OCI-LY7 (cell line): ENCODE measurements at regions not wholly inside any gene's neighbourhood (a gene's known extent, or its start where the extent isn't known, plus 50 kb on each side); places are given as distances from the start of the nearest gene placed in this dataset.

ENCODE experiments used
- CTCF ChIP-seq: fragments of 200-600 bp; sonication (generic); conservative IDR thresholded peaks from 2 replicates; pipeline ENCODE4 v1.5.1; 2014; ENCODE audit warnings: mild to moderate bottlenecking, antibody characterized with exemption, low read length, moderate library complexity, mixed read lengths
- EZH2phosphoT487 ChIP-seq: fragments of 200-600 bp; sonication (generic); IDR thresholded peaks from 2 replicates; pipeline ENCODE4 v1.6.1; 2018; ENCODE audit warnings: low read depth, borderline replicate concordance, mild to moderate bottlenecking, mixed run types, antibody characterized with exemption, low read length, moderate library complexity, mixed read lengths

GRCh38 chr12:74922117-74922516, 287.5 kb downstream of the KCNC2 start:
- no peak for TF ChIP-seq CTCF
- TF ChIP-seq EZH2phosphoT487 = no peak
